ENCODE measurements at regions not wholly inside any gene's neighbourhood (a gene's known extent, or its start where the extent isn't known, plus 50 kb on each side); places are given as distances from the start of the nearest gene placed in this dataset.

- peak; percentile 66 for DNase-seq (ENCODE audit: low read depth)
- peak overlapping the region; percentile 54 for H3K4me3 ChIP-seq (ENCODE audit: low read depth, low read length)
- no peak for TF ChIP-seq MAX (IDR thresholded peaks at IDR 0.05; ENCODE audit: low read depth, low read length)
- no peak for TF ChIP-seq MYC (IDR thresholded peaks at IDR 0.05; ENCODE audit: low read depth, low read length)
- TF ChIP-seq CTCF (IDR thresholded peaks at IDR 0.05; ENCODE audit: low read depth, low read length) = peak; percentile 80
- no peak for TF ChIP-seq POLR2A (IDR thresholded peaks at IDR 0.05; ENCODE audit: extremely low read depth, insufficient read length)
Observed at GRCh38 chr3:107927361-107928083, 163.3 kb downstream of the CD47 start.

GRCh38 chr3:107925851-107926250 is 165.0 kb downstream of the CD47 start:
- TF ChIP-seq CTCF (IDR thresholded peaks at IDR 0.05; ENCODE audit: low read depth, low read length) (no peak), MYC (IDR thresholded peaks at IDR 0.05; ENCODE audit: low read depth, low read length) (no peak), MAX (IDR thresholded peaks at IDR 0.05; ENCODE audit: low read depth, low read length) (no peak), POLR2A (IDR thresholded peaks at IDR 0.05; ENCODE audit: extremely low read depth, insufficient read length) (no peak)
- no peak overlapping the region for H3K4me3 ChIP-seq (ENCODE audit: low read depth, low read length)
- DNase-seq (ENCODE audit: low read depth) = no peak

GRCh38 chr3:107921038-107921437 is 169.8 kb downstream of the CD47 start:
- TF ChIP-seq MAX (IDR thresholded peaks at IDR 0.05; ENCODE audit: low read depth, low read length) (no peak), CTCF (IDR thresholded peaks at IDR 0.05; ENCODE audit: low read depth, low read length) (no peak), MYC (IDR thresholded peaks at IDR 0.05; ENCODE audit: low read depth, low read length) (no peak), POLR2A (IDR thresholded peaks at IDR 0.05; ENCODE audit: extremely low read depth, insufficient read length) (no peak)
- H3K4me3 ChIP-seq (ENCODE audit: low read depth, low read length) = no peak overlapping the region
- no peak for DNase-seq (ENCODE audit: low read depth)

GRCh38 chr3:107920538-107920937 is 170.3 kb downstream of the CD47 start:
- TF ChIP-seq MYC (IDR thresholded peaks at IDR 0.05; ENCODE audit: low read depth, low read length) (no peak), MAX (IDR thresholded peaks at IDR 0.05; ENCODE audit: low read depth, low read length) (no peak), POLR2A (IDR thresholded peaks at IDR 0.05; ENCODE audit: extremely low read depth, insufficient read length) (no peak), CTCF (IDR thresholded peaks at IDR 0.05; ENCODE audit: low read depth, low read length) (no peak)
- no peak overlapping the region for H3K4me3 ChIP-seq (ENCODE audit: low read depth, low read length)
- no peak for DNase-seq (ENCODE audit: low read depth)

GRCh38 chr3:107919239-107919638 is 171.6 kb downstream of the CD47 start:
- TF ChIP-seq MAX (IDR thresholded peaks at IDR 0.05; ENCODE audit: low read depth, low read length) (no peak), CTCF (IDR thresholded peaks at IDR 0.05; ENCODE audit: low read depth, low read length) (no peak), MYC (IDR thresholded peaks at IDR 0.05; ENCODE audit: low read depth, low read length) (no peak), POLR2A (IDR thresholded peaks at IDR 0.05; ENCODE audit: extremely low read depth, insufficient read length) (no peak)
- no peak for DNase-seq (ENCODE audit: low read depth)
- H3K4me3 ChIP-seq (ENCODE audit: low read depth, low read length) = no peak overlapping the region
